GM12878 (cell line): ENCODE measurements at regions not wholly inside any gene's neighbourhood (a gene's known extent, or its start where the extent isn't known, plus 50 kb on each side); places are given as distances from the start of the nearest gene placed in this dataset.

Source experiments
- ATAC-seq: fragments of 200-7000 bp; cut with Tn5 transposase; 3 replicates; pipeline ENCODE4 v1.9.1; 2020; ENCODE audit warnings: mild to moderate bottlenecking, moderate library complexity
- BruUV-seq: library from RNA; stranded (reverse); fragments of 400-500 nt; replicated peaks from 2 replicates; lab custom pipeline; 2021; lab: Mats Ljungman, UMichigan
- CTCF ChIA-PET: fragments of 300-600 bp; sonication (Branson Sonifier 250); formaldehyde crosslinking; extraction: SDS; loops from one replicate; lab custom pipeline; 2021; ENCODE audit warnings: inconsistent platforms; lab: Yijun Ruan, JAX
- POLR2A ChIA-PET: fragments of 350-600 bp; formaldehyde crosslinking; extraction: SDS; loops from one replicate; lab custom pipeline; 2021; ENCODE audit warnings: inconsistent platforms; lab: Charles Lee
- RAD21 ChIA-PET: fragments of 300-600 bp; sonication (Branson Sonifier 250); formaldehyde crosslinking; loops from one replicate; lab custom pipeline; 2023; ENCODE audit warnings: antibody characterized with exemption; ENCODE audit not compliant: unreplicated experiment; lab: Charles Lee
- SMC1A ChIA-PET: fragments of 300-600 bp; sonication (Branson Sonifier 250); formaldehyde crosslinking; loops from one replicate; lab custom pipeline; 2023; ENCODE audit not compliant: unreplicated experiment, uncharacterized antibody; lab: Charles Lee
- DNase-seq: peaks from one replicate; pipeline ENCODE4 v3.0.0-alpha.2; 2011; ENCODE audit warnings: low read depth, low spot score
- FAIRE-seq: peaks from 3 replicates; lab custom pipeline; 2011; peaks lifted over from hg19 to GRCh38; lab: Jason Lieb, UNC
- H2AFZ ChIP-seq: 2 replicates; pipeline ENCODE4 v1.6.0; 2011; ENCODE audit warnings: low read depth, low read length, control low read depth; ENCODE audit not compliant: control insufficient read depth
- H3K27ac ChIP-seq: 2 replicates; pipeline ENCODE4 v1.5.1; 2011; ENCODE audit warnings: control low read depth; ENCODE audit not compliant: control insufficient read depth, insufficient read depth
- H3K27me3 ChIP-seq, 2 experiments: replicated peaks in 1 of 2; 2 replicates each; pipeline versions ENCODE4 v1.6.0 to v1.6.1; 2011; ENCODE audit warnings: low read length in 1 of 2; ENCODE audit not compliant: control insufficient read depth in 2 of 2, insufficient read depth in 2 of 2
- H3K36me3 ChIP-seq, 2 experiments: 2 replicates each; pipeline ENCODE4 v1.5.1; 2011; ENCODE audit warnings: low read length in 1 of 2; ENCODE audit not compliant: control insufficient read depth in 2 of 2, insufficient read depth in 2 of 2
- H3K4me1 ChIP-seq: 2 replicates; pipeline ENCODE4 v1.6.1; 2011; ENCODE audit warnings: mild to moderate bottlenecking, low read length, moderate library complexity, mixed read lengths; ENCODE audit not compliant: control insufficient read depth, insufficient read depth
- H3K4me2 ChIP-seq: 2 replicates; pipeline ENCODE4 v1.6.0; 2011; ENCODE audit warnings: control low read depth; ENCODE audit not compliant: control insufficient read depth, insufficient read depth
- H3K4me3 ChIP-seq: fragments of 200-600 bp; sonication (generic); 2 replicates; pipeline ENCODE4 v1.5.1; 2016
- H3K79me2 ChIP-seq: 2 replicates; pipeline ENCODE4 v1.6.0; 2011; ENCODE audit warnings: low read length; ENCODE audit not compliant: control insufficient read depth, insufficient read depth
- H3K9ac ChIP-seq: 2 replicates; pipeline ENCODE4 v1.8.0; 2011; ENCODE audit warnings: low read length, control low read depth, mixed read lengths; ENCODE audit not compliant: control insufficient read depth, insufficient read depth
- H3K9me3 ChIP-seq: replicated peaks from 3 replicates; pipeline ENCODE4 v1.5.1; 2011; ENCODE audit warnings: mild to moderate bottlenecking, low read length; ENCODE audit not compliant: control insufficient read depth, insufficient read depth
- H4K20me1 ChIP-seq: 2 replicates; pipeline ENCODE4 v1.6.0; 2011; ENCODE audit not compliant: control insufficient read depth, insufficient read depth
- CHD4 ChIP-seq: fragments of 200-600 bp; sonication (generic); IDR thresholded peaks from 2 replicates; pipeline ENCODE4 v1.6.1; 2016; ENCODE audit warnings: mild to moderate bottlenecking
- CTCF ChIP-seq, 3 experiments: IDR thresholded peaks in 2 of 3; conservative IDR thresholded peaks in 1 of 3; 2 replicates each; pipeline ENCODE4 v1.5.1; 2011; ENCODE audit warnings: low read depth in 3 of 3, low read length in 3 of 3, mild to moderate bottlenecking in 3 of 3, control low read depth in 2 of 3, moderate library complexity in 2 of 3, inconsistent platforms in 1 of 3, mixed read lengths in 1 of 3; ENCODE audit not compliant: control insufficient read depth in 2 of 3, insufficient read depth in 1 of 3; ENCODE audit errors: extremely low read depth in 1 of 3
- FOS ChIP-seq: IDR thresholded peaks from 3 replicates; pipeline ENCODE4 v1.6.1; 2011; ENCODE audit warnings: borderline replicate concordance; ENCODE audit not compliant: insufficient read length; ENCODE audit errors: extremely low read depth
- HDAC2 ChIP-seq: fragments of 200-600 bp; sonication (generic); IDR thresholded peaks from 2 replicates; pipeline ENCODE4 v1.6.1; 2017
- HSF1 ChIP-seq: fragments of 150-350 bp; IDR thresholded peaks from 2 replicates; pipeline ENCODE4 v1.6.1; 2014; ENCODE audit warnings: mild to moderate bottlenecking, low read depth, low read length
- KLF5 ChIP-seq: fragments of 450-650 bp; IDR thresholded peaks from 2 replicates; pipeline ENCODE4 v1.6.1; 2014; ENCODE audit warnings: mild to moderate bottlenecking; ENCODE audit not compliant: partially characterized antibody
- MTA3 ChIP-seq: IDR thresholded peaks from 2 replicates; pipeline ENCODE4 v1.6.1; 2012; ENCODE audit warnings: low read length, inconsistent platforms, borderline replicate concordance
- MYB ChIP-seq: fragments of 150-350 bp; IDR thresholded peaks from 2 replicates; pipeline ENCODE4 v1.6.1; 2014; ENCODE audit warnings: mild to moderate bottlenecking, low read depth, low read length, borderline replicate concordance
- NFIC ChIP-seq: IDR thresholded peaks from 2 replicates; pipeline ENCODE4 v1.6.1; 2012; ENCODE audit warnings: low read depth, mild to moderate bottlenecking, inconsistent platforms, low read length, moderate library complexity
- PAX8 ChIP-seq: fragments of 450-650 bp; IDR thresholded peaks from 2 replicates; pipeline ENCODE4 v1.6.1; 2017; ENCODE audit warnings: mild to moderate bottlenecking, moderate library complexity
- RB1 ChIP-seq: fragments of 450-650 bp; formaldehyde crosslinking; IDR thresholded peaks from 2 replicates; pipeline ENCODE4 v1.6.1; 2017; ENCODE audit warnings: mild to moderate bottlenecking, borderline replicate concordance
- SMAD5 ChIP-seq: IDR thresholded peaks from 2 replicates; pipeline ENCODE4 v1.6.1; 2016; ENCODE audit warnings: antibody characterized with exemption, low read depth
- SMARCA5 ChIP-seq: fragments of 450-650 bp; IDR thresholded peaks from 2 replicates; pipeline ENCODE4 v1.6.1; 2017; ENCODE audit warnings: mild to moderate bottlenecking
- SP1 ChIP-seq: IDR thresholded peaks from one replicate; pipeline ENCODE4 v1.6.1; 2011; ENCODE audit warnings: low read depth, low read length
- TBL1XR1 ChIP-seq: IDR thresholded peaks from 2 replicates; pipeline ENCODE4 v1.6.1; 2012; ENCODE audit warnings: low read depth, low read length, improper control_type of control experiment
- TCF12 ChIP-seq: IDR thresholded peaks from 2 replicates; pipeline ENCODE4 v1.6.1; 2011; ENCODE audit warnings: low read depth, mild to moderate bottlenecking, low read length
- WGBS: methylation state at CpG from one replicate; pipeline ENCODE4 v1.1.6; 2016; ENCODE audit warnings: low lambda C conversion rate; ENCODE audit not compliant: insufficient replicate concordance, insufficient coverage; ENCODE audit errors: missing lambda C conversion rate; 5-methylcytosine and 5-hydroxymethylcytosine counted together
- in situ Hi-C: fragments of 300-500 bp; cut with MboI; formaldehyde crosslinking; loops from 9 replicates; pipeline ENCODE4 v1.14.3; 2018; ENCODE audit warnings: mixed read lengths
- intact Hi-C: fragments of 100-400 bp; cut with micrococcal nuclease; formaldehyde crosslinking; loops from one replicate; pipeline ENCODE4 v1.14.2; 2022; ENCODE audit not compliant: unreplicated experiment

- no peak for ATAC-seq
- ChIA-PET CTCF (no interaction called here), POLR2A (no interaction called here), SMC1A (no interaction called here), RAD21 (no interaction called here)
- no peaks in the 10 kb centered on the region for H3K79me2 ChIP-seq
- no peak overlapping the region for H3K4me3 ChIP-seq
- WGBS = 59% methylated on average over 17 of the region's 36 CpGs
- no peak overlapping the region for H3K27ac ChIP-seq
- TF ChIP-seq FOS = no peak
- TF ChIP-seq KLF5 = no peak
- no peak for TF ChIP-seq MYB
- H3K9me3 ChIP-seq = no peaks in the 10 kb centered on the region
- H3K4me2 ChIP-seq = no peak overlapping the region
- no peaks in the 10 kb centered on the region for H4K20me1 ChIP-seq
- H3K36me3 ChIP-seq = no peaks in the 10 kb centered on the region
- no peak overlapping the region for H2AFZ ChIP-seq
- no peak for FAIRE-seq
- in situ Hi-C loops = no loop called here
- no peak for DNase-seq
- H3K9ac ChIP-seq = no peak overlapping the region
- BruUV-seq = no TSS peak
- intact Hi-C loops = no loop called here
- H3K4me1 ChIP-seq = no peaks in the 10 kb centered on the region
- peaks cover 0 to 3% of the 10 kb centered on the region in 2 experiments; a peak in 2 of 4 replicates for H3K27me3 ChIP-seq
These were observed 147.2 kb downstream of the RBFOX3 start for GRCh38 chr17:79463421-79464317.

GRCh38 chr17:79461041-79461440 is 149.8 kb downstream of the RBFOX3 start:
- Histone ChIP-seq H3K4me1 (no peaks in the 10 kb centered on the region), H3K9ac (no peak overlapping the region), H3K4me3 (no peak overlapping the region), H4K20me1 (no peaks in the 10 kb centered on the region), H3K9me3 (no peaks in the 10 kb centered on the region), H3K27me3 (peaks cover 0 to 3% of the 10 kb centered on the region in 2 experiments; a peak in 2 of 4 replicates), H2AFZ (no peak overlapping the region), H3K36me3 (no peaks in the 10 kb centered on the region), H3K79me2 (no peaks in the 10 kb centered on the region), H3K4me2 (no peak overlapping the region), H3K27ac (no peak overlapping the region)
- BruUV-seq = no TSS peak
- no peak for DNase-seq
- 0% methylated on average over 2 of the region's 2 CpGs for WGBS
- SMC1A ChIA-PET = no interaction called here
- ATAC-seq = no peak
- intact Hi-C loops = no loop called here
- no peak for FAIRE-seq
- CTCF ChIA-PET = no interaction called here
- POLR2A ChIA-PET = no interaction called here
- RAD21 ChIA-PET = no interaction called here
- in situ Hi-C loops = no loop called here
- TF ChIP-seq HDAC2 (no peak), SMAD5 (no peak), RB1 (no peak), CHD4 (no peak), PAX8 (no peak), CTCF (IDR thresholded peaks at IDR 0.05 in 2 of 3, conservative IDR thresholded peaks at IDR 0.05 in 1 of 3; ENCODE audit: control insufficient read depth in 2 of 3, extremely low read depth in 1 of 3, insufficient read depth in 1 of 3, low read depth in 3 of 3, low read length in 3 of 3) (no peak), TCF12 (no peak), SMARCA5 (no peak), NFIC (no peak), SP1 (no peak), HSF1 (no peak), TBL1XR1 (no peak), MTA3 (no peak)
